ENCODE measurements at regions not wholly inside any gene's neighbourhood (a gene's known extent, or its start where the extent isn't known, plus 50 kb on each side); places are given as distances from the start of the nearest gene placed in this dataset.

DNA sequence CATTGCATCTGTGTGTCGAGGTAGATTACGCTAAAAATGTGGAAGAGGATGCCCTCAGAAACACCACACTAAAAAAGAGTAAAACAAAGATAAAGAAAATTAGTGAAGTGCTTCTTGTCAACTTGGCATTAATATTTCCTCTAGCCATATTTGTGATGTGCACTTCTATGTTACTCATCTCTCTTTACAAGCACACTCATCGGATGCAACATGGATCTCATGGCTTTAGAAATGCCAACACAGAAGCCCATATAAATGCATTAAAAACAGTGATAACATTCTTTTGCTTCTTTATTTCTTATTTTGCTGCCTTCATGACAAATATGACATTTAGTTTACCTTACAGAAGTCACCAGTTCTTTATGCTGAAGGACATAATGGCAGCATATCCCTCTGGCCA lies 79.0 kb upstream of the SCIN start:
- intact Hi-C loops (cut with micrococcal nuclease; ENCODE audit: unreplicated experiment): loop anchor here (2.0 to 10.0 kb wide), 3 partner anchors 57 to 1063 kb away; no protein-coding TSS in a partner anchor
- Histone ChIP-seq H3K4me1 (ENCODE audit: control insufficient read depth, insufficient read depth, low read length) (no peaks in the 10 kb centered on the region), H3K9me3 (ENCODE audit: control insufficient read depth, insufficient read depth, low read depth, low read length) (no peaks in the 10 kb centered on the region), H3K27me3 (ENCODE audit: control insufficient read depth, insufficient read depth, low read length) (no peaks in the 10 kb centered on the region), H3K4me3 (ENCODE audit: low read depth in 2 of 2, low read length in 2 of 2) (no peak overlapping the region), H3K27ac (ENCODE audit: low read length) (no peak overlapping the region), H3K36me3 (ENCODE audit: control insufficient read depth, insufficient read depth, low read length) (no peaks in the 10 kb centered on the region)
- BruUV-seq (replicated peaks): no TSS peak
- no peak for DNase-seq (ENCODE audit: low read depth, low spot score)
- TF ChIP-seq POLR2AphosphoS5 (IDR thresholded peaks at IDR 0.05; ENCODE audit: low read depth, low read length): no peak
- TF ChIP-seq, protein P1, sequence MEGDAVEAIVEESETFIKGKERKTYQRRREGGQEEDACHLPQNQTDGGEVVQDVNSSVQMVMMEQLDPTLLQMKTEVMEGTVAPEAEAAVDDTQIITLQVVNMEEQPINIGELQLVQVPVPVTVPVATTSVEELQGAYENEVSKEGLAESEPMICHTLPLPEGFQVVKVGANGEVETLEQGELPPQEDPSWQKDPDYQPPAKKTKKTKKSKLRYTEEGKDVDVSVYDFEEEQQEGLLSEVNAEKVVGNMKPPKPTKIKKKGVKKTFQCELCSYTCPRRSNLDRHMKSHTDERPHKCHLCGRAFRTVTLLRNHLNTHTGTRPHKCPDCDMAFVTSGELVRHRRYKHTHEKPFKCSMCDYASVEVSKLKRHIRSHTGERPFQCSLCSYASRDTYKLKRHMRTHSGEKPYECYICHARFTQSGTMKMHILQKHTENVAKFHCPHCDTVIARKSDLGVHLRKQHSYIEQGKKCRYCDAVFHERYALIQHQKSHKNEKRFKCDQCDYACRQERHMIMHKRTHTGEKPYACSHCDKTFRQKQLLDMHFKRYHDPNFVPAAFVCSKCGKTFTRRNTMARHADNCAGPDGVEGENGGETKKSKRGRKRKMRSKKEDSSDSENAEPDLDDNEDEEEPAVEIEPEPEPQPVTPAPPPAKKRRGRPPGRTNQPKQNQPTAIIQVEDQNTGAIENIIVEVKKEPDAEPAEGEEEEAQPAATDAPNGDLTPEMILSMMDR (IDR thresholded peaks at IDR 0.05): no peak
- TF ChIP-seq, protein P2, sequence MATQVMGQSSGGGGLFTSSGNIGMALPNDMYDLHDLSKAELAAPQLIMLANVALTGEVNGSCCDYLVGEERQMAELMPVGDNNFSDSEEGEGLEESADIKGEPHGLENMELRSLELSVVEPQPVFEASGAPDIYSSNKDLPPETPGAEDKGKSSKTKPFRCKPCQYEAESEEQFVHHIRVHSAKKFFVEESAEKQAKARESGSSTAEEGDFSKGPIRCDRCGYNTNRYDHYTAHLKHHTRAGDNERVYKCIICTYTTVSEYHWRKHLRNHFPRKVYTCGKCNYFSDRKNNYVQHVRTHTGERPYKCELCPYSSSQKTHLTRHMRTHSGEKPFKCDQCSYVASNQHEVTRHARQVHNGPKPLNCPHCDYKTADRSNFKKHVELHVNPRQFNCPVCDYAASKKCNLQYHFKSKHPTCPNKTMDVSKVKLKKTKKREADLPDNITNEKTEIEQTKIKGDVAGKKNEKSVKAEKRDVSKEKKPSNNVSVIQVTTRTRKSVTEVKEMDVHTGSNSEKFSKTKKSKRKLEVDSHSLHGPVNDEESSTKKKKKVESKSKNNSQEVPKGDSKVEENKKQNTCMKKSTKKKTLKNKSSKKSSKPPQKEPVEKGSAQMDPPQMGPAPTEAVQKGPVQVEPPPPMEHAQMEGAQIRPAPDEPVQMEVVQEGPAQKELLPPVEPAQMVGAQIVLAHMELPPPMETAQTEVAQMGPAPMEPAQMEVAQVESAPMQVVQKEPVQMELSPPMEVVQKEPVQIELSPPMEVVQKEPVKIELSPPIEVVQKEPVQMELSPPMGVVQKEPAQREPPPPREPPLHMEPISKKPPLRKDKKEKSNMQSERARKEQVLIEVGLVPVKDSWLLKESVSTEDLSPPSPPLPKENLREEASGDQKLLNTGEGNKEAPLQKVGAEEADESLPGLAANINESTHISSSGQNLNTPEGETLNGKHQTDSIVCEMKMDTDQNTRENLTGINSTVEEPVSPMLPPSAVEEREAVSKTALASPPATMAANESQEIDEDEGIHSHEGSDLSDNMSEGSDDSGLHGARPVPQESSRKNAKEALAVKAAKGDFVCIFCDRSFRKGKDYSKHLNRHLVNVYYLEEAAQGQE (IDR thresholded peaks at IDR 0.05; ENCODE audit: insufficient read depth in 1 of 2, low read depth in 2 of 2, low read length in 1 of 2): no peak
- ATAC-seq: no peak
- CTCF ChIA-PET: interaction anchor here (2.2 kb wide), 1 partner anchor 33 kb away, joined by 55 read pairs; no protein-coding TSS in a partner anchor
- in situ Hi-C loops (cut with HindIII; ENCODE audit: low pct_unique_long_range_greater_than_20kb, low sequenced_read_pairs): no loop called here
- POLR2A ChIA-PET: no interaction called here

DNA sequence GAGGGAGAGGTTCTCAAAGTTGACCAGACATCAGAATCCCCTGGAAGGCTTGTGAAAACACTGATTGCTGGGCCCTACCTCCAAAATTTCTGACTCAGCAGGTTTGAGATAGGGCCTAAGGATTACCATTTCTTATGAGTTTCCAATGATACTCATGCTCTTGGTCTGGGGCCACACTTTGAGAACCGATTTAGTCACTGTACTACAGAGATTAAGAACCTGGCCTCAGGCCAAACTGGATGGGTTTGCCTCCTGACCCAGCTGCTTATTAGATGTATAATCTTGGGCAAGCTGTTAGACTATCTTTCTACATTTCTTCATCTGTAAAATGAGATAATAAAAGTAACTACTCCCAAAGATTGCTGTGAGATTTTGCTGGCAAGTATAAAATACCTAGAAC lies 77.1 kb upstream of the SCIN start:
- H3K4me3 ChIP-seq (ENCODE audit: low read depth in 2 of 2, low read length in 2 of 2): no peak overlapping the region
- no peak overlapping the region for H3K27ac ChIP-seq (ENCODE audit: low read length)
- no TSS peak for BruUV-seq (replicated peaks)
- in situ Hi-C loops (cut with HindIII; ENCODE audit: low pct_unique_long_range_greater_than_20kb, low sequenced_read_pairs) (no loop called here), intact Hi-C loops (cut with micrococcal nuclease; ENCODE audit: unreplicated experiment) (loop anchor here (10.0 kb wide), 1 partner anchor 59 kb away; no protein-coding TSS in a partner anchor)
- ATAC-seq (no peak), DNase-seq (ENCODE audit: low read depth, low spot score) (no peak)
- POLR2A ChIA-PET: no interaction called here
- H3K4me1 ChIP-seq (ENCODE audit: control insufficient read depth, insufficient read depth, low read length): no peaks in the 10 kb centered on the region
- no peaks in the 10 kb centered on the region for H3K36me3 ChIP-seq (ENCODE audit: control insufficient read depth, insufficient read depth, low read length)
- H3K27me3 ChIP-seq (ENCODE audit: control insufficient read depth, insufficient read depth, low read length): no peaks in the 10 kb centered on the region
- CTCF ChIA-PET: no interaction called here
- no peak for TF ChIP-seq TCF7L2 (IDR thresholded peaks at IDR 0.05; ENCODE audit: low read depth, low read length)
- TF ChIP-seq, protein P2 (IDR thresholded peaks at IDR 0.05; ENCODE audit: insufficient read depth in 1 of 2, low read depth in 2 of 2, low read length in 1 of 2): no peak
- TF ChIP-seq, protein P1 (IDR thresholded peaks at IDR 0.05): no peak
- no peak for TF ChIP-seq SIN3A (IDR thresholded peaks at IDR 0.05; ENCODE audit: borderline replicate concordance, insufficient read depth, low read depth, low read length)
- TF ChIP-seq POLR2AphosphoS5 (IDR thresholded peaks at IDR 0.05; ENCODE audit: low read depth, low read length): no peak
- H3K9me3 ChIP-seq (ENCODE audit: control insufficient read depth, insufficient read depth, low read depth, low read length): no peaks in the 10 kb centered on the region
